GM12873 (cell line): ENCODE measurements at regions not wholly inside any gene's neighbourhood (a gene's known extent, or its start where the extent isn't known, plus 50 kb on each side); places are given as distances from the start of the nearest gene placed in this dataset.

ENCODE experiments used
- TF ChIP-seq, protein P1 (sequence below): IDR thresholded peaks from 2 replicates; pipeline ENCODE4 v1.5.1; 2012; ENCODE audit warnings: low read depth, mild to moderate bottlenecking, moderate library complexity, low read length, control low read depth; ENCODE audit not compliant: insufficient read depth; ENCODE audit errors: missing control alignments

DNA sequence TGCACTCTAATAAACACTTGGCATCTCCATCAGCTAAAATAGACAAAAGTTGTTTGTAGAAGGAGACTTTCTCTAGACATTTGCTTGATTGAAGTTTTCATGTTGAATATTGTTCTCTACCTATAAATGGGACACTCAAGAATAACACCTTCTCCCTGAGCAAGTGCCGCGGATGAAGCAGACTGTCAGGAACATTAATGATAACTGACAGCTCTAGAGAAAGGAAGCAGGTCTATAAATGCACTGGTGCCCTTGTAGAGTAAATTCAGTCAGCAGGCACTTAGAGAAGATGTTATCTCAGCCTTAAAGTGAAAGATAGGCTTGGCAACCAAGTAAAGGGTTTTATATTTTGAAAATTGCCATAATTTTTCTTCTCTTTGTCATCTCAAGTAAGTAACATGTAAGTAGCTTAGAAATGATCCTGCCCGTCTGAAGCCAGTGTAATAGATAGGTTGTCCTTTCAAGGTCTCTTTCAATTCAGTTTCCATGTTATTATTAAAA lies 224.6 kb downstream of the ARL6IP6 start:
- TF ChIP-seq, protein P1, sequence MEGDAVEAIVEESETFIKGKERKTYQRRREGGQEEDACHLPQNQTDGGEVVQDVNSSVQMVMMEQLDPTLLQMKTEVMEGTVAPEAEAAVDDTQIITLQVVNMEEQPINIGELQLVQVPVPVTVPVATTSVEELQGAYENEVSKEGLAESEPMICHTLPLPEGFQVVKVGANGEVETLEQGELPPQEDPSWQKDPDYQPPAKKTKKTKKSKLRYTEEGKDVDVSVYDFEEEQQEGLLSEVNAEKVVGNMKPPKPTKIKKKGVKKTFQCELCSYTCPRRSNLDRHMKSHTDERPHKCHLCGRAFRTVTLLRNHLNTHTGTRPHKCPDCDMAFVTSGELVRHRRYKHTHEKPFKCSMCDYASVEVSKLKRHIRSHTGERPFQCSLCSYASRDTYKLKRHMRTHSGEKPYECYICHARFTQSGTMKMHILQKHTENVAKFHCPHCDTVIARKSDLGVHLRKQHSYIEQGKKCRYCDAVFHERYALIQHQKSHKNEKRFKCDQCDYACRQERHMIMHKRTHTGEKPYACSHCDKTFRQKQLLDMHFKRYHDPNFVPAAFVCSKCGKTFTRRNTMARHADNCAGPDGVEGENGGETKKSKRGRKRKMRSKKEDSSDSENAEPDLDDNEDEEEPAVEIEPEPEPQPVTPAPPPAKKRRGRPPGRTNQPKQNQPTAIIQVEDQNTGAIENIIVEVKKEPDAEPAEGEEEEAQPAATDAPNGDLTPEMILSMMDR: no peak

DNA sequence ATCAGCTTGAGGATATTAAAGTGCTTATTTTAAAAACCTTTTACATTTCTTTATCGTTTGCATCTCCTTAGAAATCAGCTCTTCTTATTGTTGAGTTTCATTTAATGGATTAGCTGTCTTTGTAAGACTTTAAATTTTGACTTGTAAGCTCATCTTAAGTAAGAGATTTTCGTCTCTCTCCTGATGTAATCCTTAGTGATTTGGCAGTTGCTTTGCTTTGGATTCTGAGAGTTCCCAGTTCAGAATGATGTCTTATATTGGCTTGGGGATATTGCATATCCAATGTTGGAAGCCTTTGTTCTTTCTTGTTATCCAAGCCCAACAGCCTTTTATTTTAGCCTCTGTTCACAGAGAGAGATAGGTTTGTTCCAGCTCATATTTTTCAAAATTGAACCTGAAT lies 212.1 kb downstream of the ARL6IP6 start:
- TF ChIP-seq, protein P1: no peak

DNA sequence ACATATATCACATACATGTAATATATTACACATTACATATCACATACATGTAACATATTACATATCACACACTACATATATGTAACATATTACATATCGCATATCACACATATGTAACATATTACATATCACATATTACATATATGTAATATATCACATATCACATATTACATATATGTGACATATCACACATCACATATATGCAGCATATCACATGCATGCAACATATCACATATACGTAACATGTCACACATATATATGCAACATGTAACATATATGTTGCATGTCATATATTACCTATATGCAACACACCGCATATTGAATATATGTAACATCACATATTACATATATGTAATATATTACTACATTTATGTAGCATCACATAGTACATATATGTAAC lies 211.2 kb downstream of the ARL6IP6 start:
- TF ChIP-seq, protein P1: no peak

DNA sequence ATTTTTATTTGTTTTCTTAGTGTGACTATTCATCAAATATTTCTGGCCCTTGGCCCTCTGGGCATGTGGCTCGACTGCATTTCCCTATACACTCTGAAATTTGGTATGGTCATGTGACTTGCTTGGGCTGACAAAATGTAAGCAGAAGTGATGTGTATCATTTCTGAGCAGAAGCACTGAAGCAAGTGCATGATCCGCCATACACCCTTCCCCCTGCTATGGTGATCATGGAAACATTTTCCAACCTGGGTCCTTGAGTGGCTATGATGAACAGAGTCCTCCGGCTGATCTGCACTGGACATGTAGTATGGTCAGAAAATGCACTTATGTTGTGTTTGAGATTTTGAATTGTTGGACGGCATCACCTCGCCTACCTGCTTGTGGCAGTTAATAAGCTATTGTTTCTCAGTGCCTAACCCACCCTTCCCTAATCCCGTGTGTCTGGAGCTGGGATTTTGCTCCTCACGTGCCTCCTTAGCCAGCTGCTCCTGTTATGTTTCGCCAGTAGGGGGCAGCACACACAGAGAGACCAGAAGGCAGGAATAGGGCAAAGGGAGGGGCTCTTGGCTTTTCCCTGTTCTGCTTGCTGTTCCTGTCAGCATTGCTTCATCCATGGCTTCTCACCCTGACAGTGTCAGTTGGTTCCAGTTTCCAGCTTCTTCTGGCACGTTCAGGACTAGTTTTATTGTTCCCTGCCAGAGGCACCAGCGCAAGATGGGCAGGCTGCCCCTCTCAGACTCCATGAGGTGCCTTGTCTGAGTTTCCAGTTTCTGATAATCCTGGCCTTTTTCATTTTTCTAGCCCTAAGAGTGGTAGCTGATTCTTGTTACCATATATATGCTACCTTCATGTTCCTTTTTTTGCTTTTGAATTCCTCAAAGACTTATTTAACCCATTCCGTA lies 207.4 kb downstream of the ARL6IP6 start:
- TF ChIP-seq, protein P1: peak; percentile 88

DNA sequence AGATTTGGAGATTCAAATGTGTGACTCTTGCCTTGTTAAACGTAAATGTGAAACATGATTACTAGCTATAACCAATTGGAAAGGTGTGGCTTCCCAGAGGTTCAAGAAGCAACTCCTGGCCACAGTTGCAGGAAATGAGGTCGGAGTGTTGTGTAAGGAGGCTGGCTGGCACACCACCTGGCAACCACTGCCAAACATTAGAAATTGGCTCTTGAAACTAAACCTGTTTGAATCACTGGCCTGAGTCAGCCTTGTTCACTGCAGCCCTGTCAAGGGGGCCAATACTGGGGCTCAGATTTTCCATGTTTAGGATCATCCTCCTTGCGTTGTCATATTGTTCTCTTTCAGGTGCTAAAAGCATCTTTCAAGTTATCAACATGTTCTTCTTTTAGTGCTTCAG lies 206.3 kb downstream of the ARL6IP6 start:
- TF ChIP-seq, protein P1: no peak

DNA sequence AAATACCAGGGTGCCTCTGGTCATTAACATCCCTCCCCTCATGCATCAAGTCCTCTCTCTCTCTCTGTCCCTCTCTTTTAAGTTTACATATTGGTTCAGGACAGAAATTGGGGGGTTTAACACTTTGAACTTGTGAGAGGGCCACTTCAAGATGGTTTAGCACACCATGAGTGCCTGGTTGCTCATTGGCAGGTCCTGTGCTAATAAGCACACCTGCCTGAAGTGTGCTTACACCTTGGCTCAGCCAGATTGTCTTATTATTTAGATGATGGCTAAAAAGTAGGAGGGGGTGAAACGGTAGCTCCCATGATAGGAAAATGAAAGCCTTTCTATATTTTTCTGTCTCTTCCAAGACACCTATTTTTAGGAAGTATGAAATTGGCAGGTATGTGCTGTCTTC lies 205.8 kb downstream of the ARL6IP6 start:
- TF ChIP-seq, protein P1: no peak

DNA sequence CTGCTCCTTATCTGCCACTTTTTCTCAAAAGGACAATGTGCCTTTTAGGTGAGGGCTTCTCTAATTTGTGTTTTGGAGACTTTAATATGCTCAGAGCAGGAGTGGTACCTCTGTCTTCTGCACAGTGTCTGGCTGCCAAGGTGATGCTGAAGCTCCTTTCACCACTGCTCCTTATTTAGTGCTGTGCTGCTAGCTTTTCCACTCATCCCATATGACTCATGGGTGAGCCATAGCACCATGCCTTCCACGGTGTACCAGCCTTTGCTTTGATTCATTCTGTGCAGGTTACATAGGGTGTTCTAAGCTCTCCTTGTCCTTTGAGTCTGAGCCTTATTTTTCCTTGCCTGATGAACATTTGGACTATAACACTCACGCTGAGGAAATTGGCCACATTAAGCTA lies 202.4 kb downstream of the ARL6IP6 start:
- TF ChIP-seq, protein P1: no peak
